ENCODE measurements at regions not wholly inside any gene's neighbourhood (a gene's known extent, or its start where the extent isn't known, plus 50 kb on each side); places are given as distances from the start of the nearest gene placed in this dataset.

GRCh38 chr14:53571641-53572328 lies 384.8 kb downstream of the BMP4 start:
- TF ChIP-seq BCL6 (CRISPR knock-in tag; IDR thresholded peaks at IDR 0.05) (no peak), NRF1 (conservative IDR thresholded peaks at IDR 0.05 in 1 of 2, IDR thresholded peaks at IDR 0.05 in 1 of 2) (no peak), POLR2AphosphoS5 (IDR thresholded peaks at IDR 0.05; ENCODE audit: control insufficient read depth, insufficient read depth, low read depth, low read length) (no peak), ZNF449 (CRISPR knock-in tag; IDR thresholded peaks at IDR 0.05) (no peak), PRPF4 (IDR thresholded peaks at IDR 0.05; ENCODE audit: insufficient read depth, low read depth, low read length, poor library complexity, severe bottlenecking) (no peak), HDAC1 (IDR thresholded peaks at IDR 0.05) (no peak), POLR2A (conservative IDR thresholded peaks at IDR 0.05) (no peak)
- TF ChIP-seq, protein P1, sequence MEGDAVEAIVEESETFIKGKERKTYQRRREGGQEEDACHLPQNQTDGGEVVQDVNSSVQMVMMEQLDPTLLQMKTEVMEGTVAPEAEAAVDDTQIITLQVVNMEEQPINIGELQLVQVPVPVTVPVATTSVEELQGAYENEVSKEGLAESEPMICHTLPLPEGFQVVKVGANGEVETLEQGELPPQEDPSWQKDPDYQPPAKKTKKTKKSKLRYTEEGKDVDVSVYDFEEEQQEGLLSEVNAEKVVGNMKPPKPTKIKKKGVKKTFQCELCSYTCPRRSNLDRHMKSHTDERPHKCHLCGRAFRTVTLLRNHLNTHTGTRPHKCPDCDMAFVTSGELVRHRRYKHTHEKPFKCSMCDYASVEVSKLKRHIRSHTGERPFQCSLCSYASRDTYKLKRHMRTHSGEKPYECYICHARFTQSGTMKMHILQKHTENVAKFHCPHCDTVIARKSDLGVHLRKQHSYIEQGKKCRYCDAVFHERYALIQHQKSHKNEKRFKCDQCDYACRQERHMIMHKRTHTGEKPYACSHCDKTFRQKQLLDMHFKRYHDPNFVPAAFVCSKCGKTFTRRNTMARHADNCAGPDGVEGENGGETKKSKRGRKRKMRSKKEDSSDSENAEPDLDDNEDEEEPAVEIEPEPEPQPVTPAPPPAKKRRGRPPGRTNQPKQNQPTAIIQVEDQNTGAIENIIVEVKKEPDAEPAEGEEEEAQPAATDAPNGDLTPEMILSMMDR (IDR thresholded peaks at IDR 0.05 in 2 of 3, conservative IDR thresholded peaks at IDR 0.05 in 1 of 3; ENCODE audit: insufficient read depth in 2 of 3, low read depth in 1 of 3, low read length in 3 of 3), result no peak
